Lung (tissue), 11 donors: ENCODE measurements at regions not wholly inside any gene's neighbourhood (a gene's known extent, or its start where the extent isn't known, plus 50 kb on each side); places are given as distances from the start of the nearest gene placed in this dataset.

Experiments
- ATAC-seq: fragments of 200-7000 bp; cut with Tn5 transposase; one replicate; pipeline ENCODE4 v1.9.1; 2020; ENCODE audit warnings: moderate number of reproducible peaks; ENCODE audit not compliant: insufficient read depth, low FRiP score
- DNase-seq, 3 donors: peaks; one replicate each; pipeline ENCODE4 v3.0.0-alpha.2; 2013 to 2017
- H3K27ac ChIP-seq, 2 donors: one replicate each; pipeline ENCODE4 v1.5.1; 2013; ENCODE audit warnings: mild to moderate bottlenecking in 2 of 2, moderate library complexity in 2 of 2, control low read depth in 1 of 2, inconsistent platforms in 1 of 2, low read depth in 1 of 2, low read length in 1 of 2
- H3K27me3 ChIP-seq, 3 donors: one replicate each; pipeline ENCODE4 v1.5.1; 2013; ENCODE audit warnings: low read length in 2 of 3; ENCODE audit not compliant: control insufficient read depth in 3 of 3, insufficient read depth in 3 of 3
- H3K36me3 ChIP-seq, 4 donors: one replicate each; pipeline ENCODE4 v1.5.1; 2013; ENCODE audit warnings: low read length in 4 of 4, mild to moderate bottlenecking in 1 of 4, moderate library complexity in 1 of 4; ENCODE audit not compliant: control insufficient read depth in 4 of 4, insufficient read depth in 4 of 4
- H3K4me1 ChIP-seq, 5 donors: one replicate each; pipeline ENCODE4 v1.5.1; 2013; ENCODE audit warnings: low read length in 5 of 5, mild to moderate bottlenecking in 2 of 5, moderate library complexity in 1 of 5; ENCODE audit not compliant: control insufficient read depth in 5 of 5, insufficient read depth in 5 of 5
- H3K4me3 ChIP-seq: one replicate; pipeline ENCODE4 v1.5.1; 2013; ENCODE audit warnings: mild to moderate bottlenecking, control low read depth, moderate library complexity
- H3K9ac ChIP-seq, 2 donors: one replicate each; pipeline ENCODE4 v1.5.1; 2013; ENCODE audit warnings: low read length in 2 of 2, control low read depth in 1 of 2; ENCODE audit not compliant: insufficient read depth in 1 of 2
- H3K9me3 ChIP-seq, 4 donors: one replicate each; pipeline ENCODE4 v1.5.1; 2013; ENCODE audit warnings: low read length in 3 of 4, mild to moderate bottlenecking in 1 of 4, moderate library complexity in 1 of 4; ENCODE audit not compliant: control insufficient read depth in 4 of 4, insufficient read depth in 3 of 4
- WGBS, 2 donors: extraction: QIAGEN DNeasy Blood & Tissue Kit; methylation state at CpG; one replicate each; pipeline ENCODE4 v1.1.7; 2013; 5-methylcytosine and 5-hydroxymethylcytosine counted together
- TF ChIP-seq, protein P1 (sequence below): IDR thresholded peaks from 2 replicates; pipeline ENCODE4 v1.5.1; 2012; ENCODE audit warnings: mild to moderate bottlenecking; ENCODE audit errors: control extremely low read depth, extremely low read depth
- donor health status: control.
- donor health status: control.
- donor health status: Bipolar disorder and iron deficiency.
- donor health status: healthy.
- donor health status: DM: yes; HTN: yes; CAD: no.

DNA sequence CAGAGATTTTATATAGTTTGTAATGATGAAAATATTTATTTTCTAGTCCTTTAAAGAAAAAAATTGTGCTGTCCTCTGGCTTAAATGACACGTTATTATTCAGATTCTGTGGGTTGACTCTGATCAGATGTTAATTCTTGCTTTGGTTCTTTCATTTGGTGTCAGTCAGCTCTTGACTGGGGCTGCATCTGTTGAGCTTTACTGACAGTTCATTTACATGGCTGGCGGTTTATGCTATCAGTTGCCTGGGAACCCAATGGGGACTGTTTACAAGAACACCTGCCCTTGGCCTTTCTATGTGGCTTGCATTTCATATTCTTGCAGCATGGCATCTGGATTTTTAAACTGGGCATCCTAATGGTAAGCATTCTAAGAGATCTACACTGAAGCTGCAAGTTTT lies 667.1 kb upstream of the FBXO33 start:
- Histone ChIP-seq H3K27me3 (no peaks in the 10 kb centered on the region), H3K9ac (no peak overlapping the region), H3K4me1 (no peaks in the 10 kb centered on the region), H3K27ac (no peak overlapping the region), H3K36me3 (no peaks in the 10 kb centered on the region), H3K4me3 (no peak overlapping the region), H3K9me3 (no peaks in the 10 kb centered on the region)
- ATAC-seq (no peak), DNase-seq (no peak)
- TF ChIP-seq, protein P1, sequence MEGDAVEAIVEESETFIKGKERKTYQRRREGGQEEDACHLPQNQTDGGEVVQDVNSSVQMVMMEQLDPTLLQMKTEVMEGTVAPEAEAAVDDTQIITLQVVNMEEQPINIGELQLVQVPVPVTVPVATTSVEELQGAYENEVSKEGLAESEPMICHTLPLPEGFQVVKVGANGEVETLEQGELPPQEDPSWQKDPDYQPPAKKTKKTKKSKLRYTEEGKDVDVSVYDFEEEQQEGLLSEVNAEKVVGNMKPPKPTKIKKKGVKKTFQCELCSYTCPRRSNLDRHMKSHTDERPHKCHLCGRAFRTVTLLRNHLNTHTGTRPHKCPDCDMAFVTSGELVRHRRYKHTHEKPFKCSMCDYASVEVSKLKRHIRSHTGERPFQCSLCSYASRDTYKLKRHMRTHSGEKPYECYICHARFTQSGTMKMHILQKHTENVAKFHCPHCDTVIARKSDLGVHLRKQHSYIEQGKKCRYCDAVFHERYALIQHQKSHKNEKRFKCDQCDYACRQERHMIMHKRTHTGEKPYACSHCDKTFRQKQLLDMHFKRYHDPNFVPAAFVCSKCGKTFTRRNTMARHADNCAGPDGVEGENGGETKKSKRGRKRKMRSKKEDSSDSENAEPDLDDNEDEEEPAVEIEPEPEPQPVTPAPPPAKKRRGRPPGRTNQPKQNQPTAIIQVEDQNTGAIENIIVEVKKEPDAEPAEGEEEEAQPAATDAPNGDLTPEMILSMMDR = no peak
- 57 to 70% methylated on average over 2 of the region's 2 CpGs for WGBS, 2 donors

DNA sequence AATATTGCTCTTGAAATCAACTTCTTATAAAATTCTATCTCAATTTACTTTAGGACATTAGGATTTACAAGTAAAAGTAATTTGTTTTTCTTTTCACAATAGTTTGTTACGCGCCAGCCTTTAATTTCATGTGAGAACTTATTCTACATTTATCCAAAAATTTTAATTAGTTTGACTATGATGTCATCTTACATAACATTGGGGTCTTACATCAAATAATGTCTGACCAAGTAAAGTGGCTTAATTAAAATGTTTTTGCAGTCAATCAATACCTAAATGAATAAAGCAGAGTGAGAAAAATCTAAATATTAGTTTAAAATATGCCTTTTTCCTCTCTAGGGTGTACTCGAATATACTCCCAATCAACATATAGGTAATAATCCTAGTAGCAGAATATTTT lies 666.2 kb upstream of the FBXO33 start:
- DNase-seq = no peak
- TF ChIP-seq, protein P1 = no peak
- no peak for ATAC-seq
- H3K27ac ChIP-seq = no peak overlapping the region
- no peak overlapping the region for H3K9ac ChIP-seq
- no peaks in the 10 kb centered on the region for H3K27me3 ChIP-seq
- no peaks in the 10 kb centered on the region for H3K4me1 ChIP-seq
- no peaks in the 10 kb centered on the region for H3K36me3 ChIP-seq
- H3K9me3 ChIP-seq = no peaks in the 10 kb centered on the region
- WGBS, 2 donors = 93 to 95% methylated on average over 3 of the region's 3 CpGs
- H3K4me3 ChIP-seq = no peak overlapping the region

DNA sequence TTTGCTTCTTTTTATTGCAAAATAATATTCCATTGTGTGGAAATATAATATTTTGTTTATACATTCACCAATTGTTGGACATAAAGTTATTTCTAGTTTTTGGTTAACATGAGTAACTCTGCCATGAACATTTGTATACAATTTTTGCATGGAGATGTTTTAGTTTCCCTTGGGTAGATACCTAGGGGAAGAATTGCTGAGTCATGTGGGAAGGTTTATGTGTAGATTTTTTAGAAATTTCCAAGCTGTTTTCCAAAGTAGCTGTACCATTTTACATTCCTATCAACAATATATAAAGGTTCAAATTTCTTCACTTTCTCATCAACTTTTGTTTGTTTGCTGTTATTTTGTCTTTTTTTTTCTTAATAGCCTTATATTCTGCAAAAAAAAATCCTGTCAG lies 664.7 kb upstream of the FBXO33 start:
- no peaks in the 10 kb centered on the region for H3K27me3 ChIP-seq
- H3K36me3 ChIP-seq = no peaks in the 10 kb centered on the region
- DNase-seq (no peak), ATAC-seq (no peak)
- H3K9me3 ChIP-seq = no peaks in the 10 kb centered on the region
- TF ChIP-seq, protein P1 = no peak
- H3K4me3 ChIP-seq = no peak overlapping the region
- no peaks in the 10 kb centered on the region for H3K4me1 ChIP-seq
- no peak overlapping the region for H3K27ac ChIP-seq
- no peak overlapping the region for H3K9ac ChIP-seq

DNA sequence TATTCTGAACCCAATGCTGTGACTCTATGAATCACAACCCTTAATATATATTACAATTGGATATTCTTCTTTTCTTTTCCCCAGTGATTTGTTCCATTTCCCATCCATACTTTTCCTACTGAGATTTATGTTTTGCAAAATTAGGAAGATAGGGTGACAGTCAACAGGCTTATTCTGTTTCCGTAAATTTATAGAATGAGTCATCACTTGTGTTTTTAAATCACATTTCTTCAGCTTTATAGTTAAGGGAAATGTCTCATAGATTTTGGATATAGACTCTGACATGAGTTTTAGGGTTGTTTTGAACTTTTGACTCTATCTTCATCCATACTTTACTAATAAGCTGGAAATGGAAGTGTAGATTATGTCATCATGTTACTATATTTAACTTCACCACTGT lies 661.6 kb upstream of the FBXO33 start:
- 96% methylated on average over 1 of the region's 1 CpG for WGBS, 2 donors
- H3K9ac ChIP-seq = no peak overlapping the region
- no peak overlapping the region for H3K27ac ChIP-seq
- no peaks in the 10 kb centered on the region for H3K27me3 ChIP-seq
- no peaks in the 10 kb centered on the region for H3K9me3 ChIP-seq
- no peak overlapping the region for H3K4me3 ChIP-seq
- TF ChIP-seq, protein P1 = no peak
- ATAC-seq (no peak), DNase-seq (no peak)
- no peaks in the 10 kb centered on the region for H3K4me1 ChIP-seq
- H3K36me3 ChIP-seq = no peaks in the 10 kb centered on the region
